GM19238 (cell line): ENCODE measurements at regions not wholly inside any gene's neighbourhood (a gene's known extent, or its start where the extent isn't known, plus 50 kb on each side); places are given as distances from the start of the nearest gene placed in this dataset.
"Not testable (repeated sequence)": the region's sequence is repeated elsewhere in the genome, so short reads cannot be mapped to it uniquely, and the experiment has no call there.

Experiments used
- DNase-seq: peaks from one replicate; pipeline ENCODE4 v3.0.0; 2011; ENCODE audit warnings: low spot score; ENCODE audit not compliant: insufficient read length

DNA sequence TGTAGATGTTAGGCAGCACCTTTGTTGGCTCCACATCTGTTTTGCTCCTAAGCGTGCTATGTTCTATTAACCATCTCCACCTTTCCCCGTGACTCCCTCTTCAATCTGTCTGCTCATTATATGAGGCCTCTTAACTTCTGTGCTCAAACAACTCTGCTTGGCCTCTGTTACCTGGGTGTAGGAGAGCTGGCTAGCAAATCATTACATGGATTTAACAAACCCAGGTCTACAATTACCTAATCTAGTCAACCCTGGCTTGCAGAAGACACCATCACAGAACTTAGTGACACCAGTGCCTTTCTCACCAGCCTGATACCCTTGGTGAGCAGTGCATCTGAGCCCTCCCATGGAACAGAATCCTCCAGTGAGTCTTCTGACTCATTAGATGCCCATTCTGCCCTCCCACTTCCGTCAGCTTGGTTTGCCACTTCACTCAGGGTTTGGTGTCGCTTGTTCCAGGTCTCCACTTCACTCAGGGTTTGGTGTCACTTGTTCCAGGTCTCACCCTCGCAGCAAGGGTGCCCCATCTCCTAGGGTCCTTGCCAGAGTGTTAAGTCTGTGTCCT is 92.0 kb upstream of the KIF26B start:
- DNase-seq, result no peak

DNA sequence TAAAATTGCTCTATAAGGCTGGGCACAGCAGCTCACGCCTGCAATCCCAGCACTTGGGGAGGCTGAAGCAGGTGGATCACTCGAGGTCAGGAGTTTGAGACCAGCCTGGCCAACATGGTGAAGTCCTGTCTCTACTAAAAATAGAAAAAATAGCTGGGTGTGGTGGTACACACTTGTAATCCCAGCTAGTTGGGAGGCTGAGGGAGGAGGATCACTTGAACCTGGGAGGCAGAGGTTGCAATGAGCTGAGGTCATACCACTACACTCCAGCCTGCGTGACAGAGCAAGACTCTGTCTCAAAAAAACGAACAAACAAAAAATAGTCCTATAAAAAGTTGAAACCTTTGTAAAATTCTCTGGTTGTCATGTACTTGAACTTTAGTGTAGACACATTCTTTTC is 93.0 kb upstream of the KIF26B start:
- not testable (repeated sequence) for DNase-seq

DNA sequence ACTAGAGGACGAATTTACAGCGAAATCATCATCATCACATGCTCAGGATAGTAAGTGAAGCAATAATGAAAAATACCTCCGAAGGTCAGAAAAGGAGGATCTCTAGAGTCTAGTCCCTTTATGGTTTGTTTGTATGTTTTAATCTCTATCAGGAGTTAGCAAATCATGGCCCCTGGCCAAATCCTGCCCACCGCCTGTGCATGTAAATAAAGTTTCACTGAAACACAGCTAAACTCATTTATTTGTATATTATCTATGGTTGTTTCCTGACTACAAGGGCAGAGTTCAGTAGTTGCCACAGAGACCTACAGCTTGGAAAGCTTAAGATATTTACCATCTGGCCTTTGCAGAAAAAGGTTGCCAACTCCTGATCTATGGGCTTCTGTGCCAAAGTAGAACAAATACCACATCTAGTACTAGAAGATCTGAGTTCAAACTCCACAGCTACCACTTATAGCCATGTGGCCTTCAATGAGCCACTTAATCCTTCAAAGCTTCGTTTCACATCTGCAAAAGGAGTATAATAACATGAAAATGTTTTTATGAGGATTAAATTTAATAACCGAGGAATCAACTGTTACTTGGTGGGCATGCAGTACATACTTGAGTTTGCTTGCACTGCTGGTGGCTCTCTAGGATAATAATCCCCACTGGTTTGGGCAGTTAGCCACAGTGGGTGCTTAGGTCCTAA is 94.0 kb upstream of the KIF26B start:
- DNase-seq, result no peak

DNA sequence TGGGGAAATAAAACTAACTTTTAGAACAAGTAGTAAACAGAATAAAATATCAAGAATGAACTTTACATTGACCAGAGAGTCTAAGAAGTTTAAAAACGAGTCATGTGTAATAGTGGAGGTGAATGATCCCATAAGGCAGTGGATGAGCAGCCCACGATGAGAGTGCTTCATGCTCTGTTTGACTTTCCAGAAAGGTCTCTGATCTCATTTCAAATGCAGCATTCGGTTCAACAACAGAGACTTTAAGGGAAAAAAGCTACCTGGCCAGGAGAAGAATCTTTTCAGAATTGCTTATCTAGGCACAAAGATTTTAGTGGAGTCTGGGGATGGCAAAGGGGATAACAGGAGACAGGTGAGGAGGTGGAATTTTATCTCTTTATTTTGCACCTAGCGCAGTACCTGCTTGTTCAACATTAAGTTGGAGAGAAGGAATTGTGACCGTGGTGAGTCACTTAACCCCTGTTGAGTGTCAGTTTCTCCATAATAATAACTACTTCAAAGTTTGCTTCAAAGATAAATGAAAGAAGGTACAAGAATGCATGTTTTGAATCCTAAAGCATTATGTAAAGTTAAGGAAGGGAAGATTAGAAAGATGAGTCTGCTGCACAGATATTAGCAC is 94.9 kb upstream of the KIF26B start:
- DNase-seq, result no peak

DNA sequence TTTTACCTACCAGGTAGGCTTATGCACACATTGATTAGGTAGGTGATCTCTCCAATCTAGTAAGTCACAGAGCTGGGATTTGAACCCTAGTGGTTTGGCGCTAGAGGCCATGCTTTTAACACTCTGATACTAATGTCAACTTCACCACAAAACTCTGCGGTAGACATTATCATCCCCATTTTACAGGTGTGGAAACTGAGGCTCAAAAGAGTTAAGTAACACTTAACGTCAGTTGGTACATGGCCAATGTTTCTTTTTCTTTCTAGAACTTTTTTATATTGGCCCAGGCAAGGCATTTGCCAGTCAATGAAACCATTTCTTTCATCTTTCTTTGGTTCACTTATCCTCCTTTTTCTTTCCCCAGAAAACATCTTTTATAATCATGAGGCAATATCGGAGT is 95.9 kb upstream of the KIF26B start:
- DNase-seq, result no peak

DNA sequence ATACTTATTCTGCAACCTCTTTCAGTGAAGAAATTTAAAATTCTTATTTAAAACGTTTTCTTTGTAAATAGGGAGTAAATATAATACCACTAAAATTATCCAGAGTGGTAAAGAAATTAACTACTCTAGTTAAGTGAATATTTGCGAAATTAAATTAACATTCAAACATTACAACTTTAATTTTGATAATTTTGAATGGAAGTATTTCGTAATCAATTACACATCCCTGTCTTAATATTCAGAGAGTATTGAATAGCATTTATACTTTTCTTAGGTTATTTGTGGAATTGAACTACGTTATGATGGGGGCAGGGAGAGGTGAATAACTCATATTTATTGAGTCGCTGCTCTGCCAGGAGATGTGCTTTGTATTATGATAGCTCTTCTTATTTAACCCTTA is 96.3 kb upstream of the KIF26B start:
- no peak for DNase-seq

DNA sequence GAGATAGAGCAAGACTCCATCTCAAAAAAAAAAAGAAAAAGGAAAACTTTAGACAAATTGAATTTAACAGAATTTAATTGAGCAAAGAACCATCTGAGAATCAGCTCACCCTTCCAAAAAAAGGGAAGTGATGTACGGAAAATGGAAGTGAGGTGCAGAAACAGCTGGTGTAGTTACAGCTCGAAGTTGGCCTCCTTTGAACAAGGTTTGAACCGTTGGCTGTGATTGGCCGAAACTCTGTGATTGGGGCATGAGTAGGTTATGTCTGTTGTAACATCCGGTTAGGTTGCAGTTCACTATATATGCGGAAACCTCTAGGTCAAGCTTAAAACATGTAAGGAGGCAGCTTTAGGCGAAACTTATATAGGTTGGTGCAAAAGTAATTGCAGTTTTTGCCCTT is 97.9 kb upstream of the KIF26B start:
- no peak for DNase-seq

DNA sequence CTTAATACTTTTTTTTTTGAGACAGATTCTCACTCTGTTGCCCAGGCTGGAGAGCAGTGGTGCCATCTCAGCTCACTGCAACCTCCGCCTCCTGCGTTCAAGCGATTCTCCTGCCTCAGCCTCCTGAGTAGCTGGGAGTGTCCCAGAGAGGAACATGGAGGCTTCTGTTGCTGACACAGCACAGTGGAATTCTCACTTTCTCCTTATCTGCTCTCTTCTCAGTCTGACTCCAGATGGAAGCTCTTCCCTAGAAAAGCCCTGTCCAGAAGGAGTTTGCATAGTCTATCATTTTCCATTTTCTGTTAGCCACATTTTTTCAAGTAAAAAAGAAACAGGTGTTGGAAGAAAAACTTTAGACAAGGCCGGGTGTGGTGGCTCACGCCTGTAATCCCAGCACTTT is 98.5 kb upstream of the KIF26B start:
- DNase-seq, result not testable (repeated sequence)

DNA sequence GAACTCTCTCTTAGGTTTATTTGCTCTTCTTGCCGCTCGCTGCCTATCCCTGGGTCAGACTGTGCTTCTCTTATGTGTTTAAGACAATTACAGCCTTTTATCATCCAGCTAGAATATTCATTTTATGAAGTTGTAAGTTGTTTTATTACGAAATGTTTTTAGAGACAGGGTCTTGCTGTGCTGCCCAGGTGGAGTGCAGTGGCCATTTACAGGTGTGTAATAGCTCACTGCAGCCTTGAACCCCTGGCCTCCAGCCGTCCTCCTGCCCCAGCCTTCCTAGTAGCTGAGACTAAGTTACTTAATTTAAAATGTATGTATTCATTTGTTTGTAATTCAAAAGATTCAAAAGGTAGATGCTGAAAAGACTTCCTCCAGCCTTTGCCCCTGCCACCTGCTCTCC is 99.0 kb upstream of the KIF26B start:
- no peak for DNase-seq

DNA sequence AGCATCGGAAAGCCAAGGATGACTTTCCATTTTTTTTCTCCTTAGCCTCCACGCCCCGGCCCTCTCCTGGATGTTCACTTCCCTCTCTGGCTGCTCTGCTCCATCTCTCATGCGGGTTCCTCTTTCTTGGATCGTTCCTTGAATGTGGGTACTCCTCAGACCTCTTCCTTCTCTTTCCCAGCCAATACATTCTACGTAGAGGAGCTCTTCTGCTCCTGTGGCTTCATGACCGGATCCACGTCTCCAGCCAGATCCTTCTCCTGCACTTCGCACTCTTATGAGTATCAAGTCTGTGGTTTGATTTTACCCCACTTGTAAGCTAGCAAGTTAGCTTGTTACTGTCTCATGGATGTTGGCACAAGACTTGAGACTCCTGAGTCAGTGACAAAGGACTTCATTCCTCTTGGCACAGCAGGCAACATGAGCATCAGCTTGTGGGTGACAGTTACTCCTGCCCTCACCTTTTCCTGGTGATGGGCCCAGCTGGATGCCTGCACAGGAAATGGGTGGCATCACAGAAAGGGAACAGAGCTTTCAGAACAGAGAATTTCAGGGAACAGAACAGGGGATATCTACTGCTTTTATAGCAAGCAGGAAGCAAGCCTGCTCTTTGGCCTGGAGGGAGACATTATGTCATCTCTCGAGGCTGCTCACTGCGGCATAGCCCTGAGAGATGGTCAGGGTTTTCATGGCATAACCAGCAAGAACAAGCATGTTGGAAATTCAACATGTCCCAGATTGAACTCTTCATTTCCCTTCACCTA is 100.1 kb upstream of the KIF26B start:
- no peak for DNase-seq

DNA sequence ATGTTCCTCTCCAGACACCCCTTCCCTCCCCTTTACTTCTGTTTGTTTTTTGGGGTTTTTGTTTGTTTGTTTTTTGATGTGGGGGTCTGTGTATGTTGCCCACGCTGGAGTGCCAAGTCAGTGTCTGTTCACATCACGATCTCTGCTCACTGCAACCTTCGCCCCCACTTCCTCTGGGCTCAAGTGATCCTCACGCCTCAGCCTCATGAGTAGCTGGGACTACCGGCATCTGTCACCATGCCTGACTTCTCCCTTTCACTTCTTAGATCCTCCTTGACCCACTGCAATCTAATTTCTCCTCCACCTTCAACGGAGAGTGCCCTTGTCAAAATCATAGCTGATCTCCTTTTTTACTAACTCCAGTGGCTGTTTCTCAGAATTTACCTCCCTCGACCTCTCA is 100.7 kb upstream of the KIF26B start:
- DNase-seq, result no peak

DNA sequence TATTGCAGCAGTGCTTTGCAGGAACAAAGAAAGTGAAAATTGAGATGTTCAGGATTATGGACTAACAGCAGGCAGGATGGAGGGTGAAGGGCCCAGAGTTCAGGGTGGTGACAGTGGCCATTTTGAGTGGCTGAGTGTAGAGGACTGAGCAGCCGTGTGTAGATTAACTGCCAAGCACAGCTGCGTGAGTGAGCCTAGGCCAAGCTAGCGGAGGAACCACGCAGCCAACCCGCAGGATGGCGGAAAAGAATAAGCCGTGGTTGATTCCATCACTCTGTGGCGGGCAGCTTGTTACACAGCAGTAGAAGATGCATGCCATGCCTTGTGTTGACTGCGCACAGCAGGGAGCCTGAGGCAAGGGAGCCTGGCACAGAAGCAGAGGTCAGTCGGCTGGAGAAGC is 102.5 kb upstream of the KIF26B start:
- DNase-seq, result no peak

DNA sequence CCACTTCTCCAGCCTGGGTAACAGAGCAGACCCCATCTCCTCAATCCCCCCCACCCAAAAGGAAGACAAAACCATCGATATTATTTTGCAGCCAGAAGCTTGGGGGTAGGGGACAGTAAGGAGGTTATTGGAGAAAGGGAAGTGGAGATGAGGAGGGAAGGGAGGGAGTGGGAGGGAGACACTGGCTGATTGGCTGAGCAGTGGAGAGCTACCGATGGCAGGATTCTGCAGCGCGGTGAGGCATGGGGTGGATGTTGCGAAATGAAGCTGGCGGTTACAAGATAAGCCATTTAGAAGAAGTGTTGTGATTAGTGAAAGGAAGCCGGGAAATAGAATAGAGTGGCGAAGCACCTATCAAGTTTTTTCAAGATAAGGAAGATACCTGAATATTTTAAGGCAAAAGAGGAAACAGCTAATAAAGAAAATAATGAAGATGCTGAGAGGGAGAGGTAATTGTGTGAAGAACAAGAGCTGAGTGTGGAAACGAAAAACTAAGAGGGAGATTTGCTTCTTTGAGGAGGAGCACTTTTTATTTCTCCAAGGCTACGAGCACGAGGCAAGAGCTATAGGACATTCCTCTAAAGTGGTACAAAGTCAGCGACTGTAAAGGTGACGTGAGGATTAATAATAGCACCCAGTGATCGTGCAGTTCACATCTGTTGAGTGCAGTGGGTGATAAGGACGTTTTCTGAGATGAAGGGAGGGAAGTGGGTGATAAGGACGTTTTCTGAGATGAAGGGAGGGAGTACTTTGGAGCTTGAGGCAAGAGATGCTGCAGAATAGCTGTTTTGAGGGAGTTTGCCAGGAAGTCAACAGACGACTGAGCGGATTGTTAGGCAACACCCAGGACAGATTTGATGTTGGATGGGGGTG is 103.2 kb upstream of the KIF26B start:
- no peak for DNase-seq

DNA sequence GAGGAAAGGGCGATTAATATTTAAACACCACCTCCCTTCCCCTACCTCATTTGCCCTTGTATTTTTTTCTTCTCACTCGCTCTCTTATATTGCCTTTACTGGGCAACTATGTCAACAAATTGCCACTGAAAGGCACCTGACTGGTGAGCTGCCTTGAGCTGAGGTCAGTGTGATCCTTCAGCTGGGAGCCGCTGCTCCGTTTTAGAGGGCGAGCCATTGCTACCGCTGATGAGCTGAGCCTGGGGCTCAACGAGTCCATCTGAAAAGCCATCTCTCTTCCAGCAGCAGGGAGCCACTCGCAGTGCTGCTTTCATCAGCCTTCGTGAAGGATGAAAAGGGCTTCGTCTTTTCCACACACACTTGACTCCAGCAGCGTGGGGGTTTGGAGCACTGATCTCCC is 108.0 kb upstream of the KIF26B start:
- no peak for DNase-seq

DNA sequence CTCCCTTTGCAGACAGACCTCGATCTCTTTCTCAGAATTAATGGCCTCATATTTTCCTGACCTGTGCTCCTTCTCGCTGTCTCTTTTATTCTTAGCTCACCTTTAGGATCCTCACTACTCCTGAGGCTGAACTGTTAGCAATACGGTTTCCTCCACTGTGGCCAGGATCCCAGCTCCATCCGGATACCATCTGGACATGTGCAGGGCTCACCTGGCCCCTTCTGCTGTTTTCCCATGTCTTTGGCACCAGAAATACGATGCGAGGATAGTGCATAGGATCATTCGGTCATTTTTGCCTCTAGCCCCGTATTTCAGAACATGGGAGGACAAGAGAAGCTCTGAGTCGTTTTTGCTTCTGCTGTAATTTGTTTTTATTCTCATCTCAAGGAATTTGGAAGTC is 108.5 kb upstream of the KIF26B start:
- DNase-seq, result no peak

DNA sequence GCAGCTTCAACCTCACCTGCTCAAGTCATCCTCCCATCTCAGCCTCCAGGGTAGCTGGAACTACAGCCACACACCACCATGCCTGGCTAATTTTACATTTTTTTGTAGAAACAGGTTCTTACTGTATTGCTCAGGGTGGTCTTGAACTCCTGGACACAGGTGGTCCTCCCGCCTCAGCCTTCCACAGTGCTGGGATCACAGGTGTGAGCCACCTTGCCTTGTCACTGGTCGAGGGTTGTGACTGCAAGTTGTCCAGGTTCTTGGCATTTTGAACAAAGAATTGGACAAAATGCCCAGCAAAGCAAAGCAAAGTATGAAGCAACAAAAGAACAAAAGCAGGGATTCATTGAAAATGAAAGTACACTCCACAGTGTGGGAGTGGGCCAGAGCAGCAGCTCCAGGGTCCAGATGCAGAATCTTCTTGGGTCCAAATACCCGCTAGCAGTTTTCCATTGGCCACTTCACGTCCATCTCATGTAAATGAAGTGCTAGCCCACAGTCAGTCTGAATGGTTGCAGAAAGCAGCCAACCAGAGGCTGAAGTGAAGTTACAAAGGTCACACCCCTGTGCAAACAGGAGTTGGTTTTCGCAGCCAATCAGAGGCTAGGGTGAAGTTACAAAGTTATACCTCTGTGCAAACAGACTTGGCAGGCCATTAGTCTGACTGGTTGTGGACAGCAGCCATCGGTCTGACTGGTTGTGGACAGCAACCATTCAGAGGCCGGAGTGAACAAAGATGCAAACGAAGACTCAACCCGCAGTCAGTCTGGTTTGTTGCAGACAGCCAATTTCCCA is 109.5 kb upstream of the KIF26B start:
- no peak for DNase-seq

DNA sequence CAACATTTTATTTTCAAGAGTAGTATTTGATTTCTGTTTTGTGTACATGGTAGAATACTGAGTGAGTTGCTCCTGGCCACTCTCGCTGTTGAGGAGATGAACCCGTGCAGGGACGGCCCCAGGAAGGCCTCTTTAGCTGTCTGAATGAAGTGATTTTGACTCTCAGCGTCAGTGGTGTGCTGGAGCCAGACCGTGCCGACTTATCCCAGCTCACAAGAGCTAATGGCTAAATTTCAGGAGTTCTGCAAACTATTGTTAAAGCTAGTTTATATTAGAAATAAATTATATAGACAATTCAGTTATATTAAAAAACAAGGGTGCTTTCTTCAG is 111.2 kb upstream of the KIF26B start:
- DNase-seq, result no peak

DNA sequence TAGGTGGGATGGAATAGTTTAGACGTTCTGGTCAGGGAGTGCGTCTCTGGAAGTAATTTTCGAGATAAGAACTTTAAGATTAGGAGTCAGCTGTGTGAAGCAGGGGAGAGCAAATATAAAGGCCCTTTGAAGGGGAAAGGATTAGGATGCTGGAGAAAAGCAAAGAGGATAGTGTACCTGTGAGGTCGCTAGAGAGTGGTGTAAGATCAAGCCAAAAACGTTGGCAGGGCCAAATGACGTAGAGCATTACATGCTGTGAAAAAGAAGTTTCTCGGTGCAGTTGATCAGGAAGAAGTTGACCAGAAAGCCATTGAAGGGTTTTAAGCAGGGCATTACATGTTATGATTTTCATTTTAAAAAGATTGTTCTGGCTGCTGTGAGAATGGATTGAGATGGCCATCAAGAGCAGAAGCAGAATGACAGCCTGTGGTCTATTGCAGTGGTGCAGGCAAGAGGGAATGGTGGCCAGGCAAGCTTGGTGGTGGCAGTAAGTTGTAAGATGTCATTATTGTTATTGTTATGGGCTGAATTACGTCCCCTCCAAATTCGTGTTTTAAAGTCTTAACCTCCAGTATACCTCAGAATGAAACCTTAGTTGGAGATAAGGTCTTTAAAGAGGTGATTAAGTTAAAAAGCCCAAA is 113.6 kb upstream of the KIF26B start:
- DNase-seq, result no peak

DNA sequence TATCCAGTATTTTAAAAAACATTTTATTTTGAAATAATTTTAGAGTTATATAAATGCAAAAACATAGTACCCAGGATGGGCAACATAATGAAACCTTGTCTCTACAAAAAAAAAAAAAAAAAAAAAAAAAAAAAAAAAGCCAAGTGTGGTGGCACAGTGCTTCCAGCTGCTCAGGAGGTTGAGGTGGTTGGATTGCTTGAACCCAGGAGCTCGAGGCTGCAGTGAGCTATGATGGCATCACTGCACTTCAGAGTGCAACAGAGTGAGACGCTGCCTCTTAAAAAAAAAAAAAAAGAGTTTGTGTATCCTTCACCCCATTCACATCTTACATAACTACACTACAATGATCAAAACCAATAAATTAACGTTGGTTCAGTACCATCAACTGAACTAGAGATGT is 115.6 kb upstream of the KIF26B start:
- DNase-seq, result no peak

DNA sequence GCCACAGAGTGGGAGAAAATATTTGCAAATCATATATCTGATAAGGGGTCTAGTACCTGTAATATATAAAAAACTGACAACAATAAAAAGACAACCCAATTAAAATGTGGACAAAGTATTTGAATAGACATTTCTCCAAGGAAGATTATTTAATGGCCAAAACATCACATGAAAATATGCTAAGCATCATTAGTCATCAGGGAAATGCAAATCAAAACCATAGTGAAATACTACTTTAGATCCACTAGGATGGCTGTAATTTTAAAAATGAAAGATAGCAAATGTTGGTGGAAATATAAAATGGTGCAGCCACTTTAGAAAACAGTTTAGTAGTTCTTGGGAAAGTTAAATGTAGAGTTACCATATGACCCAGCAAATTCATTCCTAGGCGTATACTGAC is 118.7 kb upstream of the KIF26B start:
- DNase-seq, result no peak
